Activated CD8-positive, alpha-beta T cell treated with anti-CD3 and anti-CD28 coated beads for 36 hours (primary cell): ENCODE measurements at regions not wholly inside any gene's neighbourhood (a gene's known extent, or its start where the extent isn't known, plus 50 kb on each side); places are given as distances from the start of the nearest gene placed in this dataset.

ENCODE experiments used
- ATAC-seq: fragments of 200-7000 bp; cut with Tn5 transposase; one replicate; pipeline ENCODE4 v1.10.0; 2021; ENCODE audit warnings: mild to moderate bottlenecking, moderate library complexity
- CTCF ChIA-PET: fragments of 350-600 bp; sonication (Branson Sonifier 250); formaldehyde crosslinking; loops from one replicate; lab custom pipeline; 2021; ENCODE audit warnings: antibody characterized with exemption; lab: Charles Lee
- POLR2A ChIA-PET: fragments of 350-600 bp; sonication (Branson Sonifier 250); formaldehyde crosslinking; loops from one replicate; lab custom pipeline; 2021; ENCODE audit warnings: antibody characterized with exemption; lab: Charles Lee
- DNase-seq: peaks from one replicate; pipeline ENCODE4 v3.0.0-alpha.2; 2020
- H3K27ac Mint-ChIP-seq: one replicate; pipeline ENCODE4 v1.8.0; 2021; ENCODE audit warnings: mild to moderate bottlenecking, mixed read lengths
- H3K27me3 Mint-ChIP-seq: one replicate; pipeline ENCODE4 v1.8.0; 2021; ENCODE audit warnings: mixed read lengths
- H3K36me3 Mint-ChIP-seq: one replicate; pipeline ENCODE4 v1.8.0; 2021; ENCODE audit warnings: low read depth, mixed read lengths
- H3K4me1 Mint-ChIP-seq: one replicate; pipeline ENCODE4 v1.8.0; 2021; ENCODE audit warnings: low read depth, mixed read lengths
- H3K4me3 Mint-ChIP-seq: one replicate; pipeline ENCODE4 v1.8.0; 2021; ENCODE audit warnings: mild to moderate bottlenecking, moderate library complexity, mixed read lengths
- H3K9me3 Mint-ChIP-seq: one replicate; pipeline ENCODE4 v1.8.0; 2021; ENCODE audit warnings: mixed read lengths
- intact Hi-C: fragments of 100-400 bp; cut with micrococcal nuclease; formaldehyde crosslinking; loops from one replicate; pipeline ENCODE4 v1.10.0; 2022
- TF ChIP-seq, protein P1 (sequence below): fragments of 200-600 bp; IDR thresholded peaks from one replicate; pipeline ENCODE4 v1.8.0; 2022; ENCODE audit warnings: antibody characterized with exemption, mild to moderate bottlenecking

DNA sequence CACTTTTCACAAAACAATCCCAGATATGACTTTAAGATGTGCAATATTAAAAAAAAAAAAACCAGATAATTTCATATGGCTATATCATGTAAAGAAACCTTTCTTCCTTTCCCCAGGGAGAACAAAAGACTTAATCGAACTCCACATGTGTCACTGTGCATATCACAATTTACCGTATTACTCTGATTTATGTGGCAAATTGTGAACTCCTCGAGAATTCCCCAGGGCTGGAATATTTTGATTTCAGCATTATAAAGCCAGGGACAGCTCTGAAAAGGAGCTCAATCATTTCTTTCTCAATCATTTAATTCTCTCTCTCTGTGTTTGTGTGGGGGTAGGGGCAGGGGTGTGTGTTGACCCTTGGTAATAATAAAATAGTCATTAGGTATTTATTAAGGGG lies 165.8 kb downstream of the TDRD15 start:
- Mint-ChIP-seq H3K9me3 (no peaks in the 10 kb centered on the region), H3K4me3 (no peak overlapping the region), H3K4me1 (no peaks in the 10 kb centered on the region), H3K27me3 (no peaks in the 10 kb centered on the region), H3K27ac (no peak overlapping the region), H3K36me3 (no peaks in the 10 kb centered on the region)
- DNase-seq, result no peak
- TF ChIP-seq, protein P1, sequence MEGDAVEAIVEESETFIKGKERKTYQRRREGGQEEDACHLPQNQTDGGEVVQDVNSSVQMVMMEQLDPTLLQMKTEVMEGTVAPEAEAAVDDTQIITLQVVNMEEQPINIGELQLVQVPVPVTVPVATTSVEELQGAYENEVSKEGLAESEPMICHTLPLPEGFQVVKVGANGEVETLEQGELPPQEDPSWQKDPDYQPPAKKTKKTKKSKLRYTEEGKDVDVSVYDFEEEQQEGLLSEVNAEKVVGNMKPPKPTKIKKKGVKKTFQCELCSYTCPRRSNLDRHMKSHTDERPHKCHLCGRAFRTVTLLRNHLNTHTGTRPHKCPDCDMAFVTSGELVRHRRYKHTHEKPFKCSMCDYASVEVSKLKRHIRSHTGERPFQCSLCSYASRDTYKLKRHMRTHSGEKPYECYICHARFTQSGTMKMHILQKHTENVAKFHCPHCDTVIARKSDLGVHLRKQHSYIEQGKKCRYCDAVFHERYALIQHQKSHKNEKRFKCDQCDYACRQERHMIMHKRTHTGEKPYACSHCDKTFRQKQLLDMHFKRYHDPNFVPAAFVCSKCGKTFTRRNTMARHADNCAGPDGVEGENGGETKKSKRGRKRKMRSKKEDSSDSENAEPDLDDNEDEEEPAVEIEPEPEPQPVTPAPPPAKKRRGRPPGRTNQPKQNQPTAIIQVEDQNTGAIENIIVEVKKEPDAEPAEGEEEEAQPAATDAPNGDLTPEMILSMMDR, result no peak
- ATAC-seq, result no peak
- ChIA-PET CTCF (no interaction called here), POLR2A (no interaction called here)
- intact Hi-C loops, result no loop called here

DNA sequence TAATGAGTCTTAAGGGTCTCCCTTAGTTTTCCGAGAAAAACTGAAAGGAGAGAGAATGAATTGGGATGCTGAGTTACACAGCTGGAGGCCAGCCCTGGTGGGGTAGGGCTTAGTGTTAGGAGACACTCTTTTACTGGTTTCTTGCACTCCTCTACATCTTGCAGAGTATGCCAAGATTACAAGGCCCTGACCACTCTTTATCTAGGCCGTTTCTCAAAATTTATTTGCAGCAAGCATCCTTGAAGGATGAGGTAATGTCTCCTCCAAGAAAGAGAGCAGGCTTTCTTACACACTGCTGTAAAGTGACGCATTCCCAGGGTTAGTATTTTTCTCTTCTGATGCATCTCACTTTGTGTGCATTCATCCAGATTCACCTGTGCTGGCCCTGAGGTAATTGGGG lies 166.2 kb downstream of the TDRD15 start:
- Mint-ChIP-seq H3K4me3 (no peak overlapping the region), H3K9me3 (no peaks in the 10 kb centered on the region), H3K27ac (no peak overlapping the region), H3K27me3 (no peaks in the 10 kb centered on the region), H3K36me3 (no peaks in the 10 kb centered on the region), H3K4me1 (no peaks in the 10 kb centered on the region)
- no peak for ATAC-seq
- no peak for DNase-seq
- ChIA-PET CTCF (no interaction called here), POLR2A (no interaction called here)
- intact Hi-C loops, result no loop called here
- TF ChIP-seq, protein P1, result no peak

DNA sequence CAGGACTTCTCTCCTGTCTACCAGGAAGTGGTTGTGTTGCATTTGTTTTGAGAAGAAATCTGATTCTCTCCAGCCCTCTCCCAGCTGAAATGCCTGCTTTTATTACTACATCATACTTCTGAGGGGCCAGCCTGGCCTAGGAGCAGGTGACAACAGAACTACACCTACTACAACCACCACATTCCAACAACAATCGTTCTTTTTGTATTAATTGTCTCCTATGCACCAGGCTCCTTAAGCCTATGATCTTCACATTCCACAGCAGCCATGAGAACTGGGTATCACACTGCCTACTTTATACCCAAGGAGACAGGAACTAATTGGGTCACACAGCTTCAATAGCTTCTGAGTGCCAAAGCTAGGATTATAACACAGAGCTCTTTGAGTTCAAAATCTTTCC lies 167.7 kb downstream of the TDRD15 start:
- CTCF ChIA-PET, result no interaction called here
- H3K27me3 Mint-ChIP-seq, result no peaks in the 10 kb centered on the region
- no peak overlapping the region for H3K27ac Mint-ChIP-seq
- H3K4me1 Mint-ChIP-seq, result no peaks in the 10 kb centered on the region
- no peak for ATAC-seq
- no peaks in the 10 kb centered on the region for H3K36me3 Mint-ChIP-seq
- POLR2A ChIA-PET, result no interaction called here
- no peaks in the 10 kb centered on the region for H3K9me3 Mint-ChIP-seq
- intact Hi-C loops, result no loop called here
- DNase-seq, result no peak
- TF ChIP-seq, protein P1, result no peak
- no peak overlapping the region for H3K4me3 Mint-ChIP-seq

DNA sequence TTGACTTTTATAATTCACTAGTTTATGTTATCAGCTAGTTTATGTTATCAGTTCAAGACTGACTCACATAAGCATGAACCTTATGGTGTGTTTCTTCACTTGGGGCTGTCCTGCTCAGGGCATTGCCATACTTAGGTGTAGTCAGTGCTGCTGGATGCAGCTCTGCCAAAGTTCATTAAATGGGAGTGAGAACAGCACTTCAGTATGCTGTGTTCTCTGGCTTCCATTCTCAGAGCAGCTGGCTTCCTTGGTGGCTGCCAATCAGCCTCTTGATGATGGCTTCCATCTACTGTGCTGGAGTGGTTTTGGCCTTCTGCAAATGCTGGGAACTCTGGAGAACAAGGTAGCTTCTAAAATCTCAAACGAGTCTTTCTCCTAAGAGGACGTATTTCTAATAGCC lies 170.7 kb downstream of the TDRD15 start:
- ChIA-PET CTCF (interaction anchor here (1.0 to 2.3 kb wide), 2 partner anchors 17 to 23 kb away, joined by 3 to 6 read pairs; no protein-coding TSS in a partner anchor), POLR2A (no interaction called here)
- intact Hi-C loops, result no loop called here
- TF ChIP-seq, protein P1, result no peak
- DNase-seq (no peak), ATAC-seq (no peak)
- Mint-ChIP-seq H3K4me3 (no peak overlapping the region), H3K9me3 (no peaks in the 10 kb centered on the region), H3K4me1 (no peaks in the 10 kb centered on the region), H3K36me3 (no peaks in the 10 kb centered on the region), H3K27ac (no peak overlapping the region), H3K27me3 (no peaks in the 10 kb centered on the region)

DNA sequence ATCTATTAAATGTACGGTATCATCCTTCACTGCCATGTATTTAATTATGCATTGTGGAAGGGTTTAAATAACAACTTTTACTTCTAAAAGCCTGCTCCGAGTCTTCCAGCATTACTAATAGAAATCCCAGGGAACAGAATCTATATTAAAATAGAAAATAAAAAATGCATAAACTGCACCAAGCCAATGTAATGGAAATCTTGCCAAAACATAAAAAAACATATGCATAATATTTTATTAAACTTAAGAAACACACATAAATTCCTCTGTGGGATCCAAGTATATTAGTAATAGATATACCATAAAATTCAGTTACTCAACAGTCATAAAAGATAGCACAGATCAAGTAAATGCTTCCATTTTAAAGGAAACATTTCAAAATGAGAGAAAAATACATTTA lies 175.6 kb downstream of the TDRD15 start:
- Mint-ChIP-seq H3K4me3 (no peak overlapping the region), H3K27ac (no peak overlapping the region), H3K36me3 (no peaks in the 10 kb centered on the region), H3K9me3 (no peaks in the 10 kb centered on the region), H3K27me3 (no peaks in the 10 kb centered on the region), H3K4me1 (no peaks in the 10 kb centered on the region)
- intact Hi-C loops, result no loop called here
- CTCF ChIA-PET, result no interaction called here
- no peak for DNase-seq
- POLR2A ChIA-PET, result no interaction called here
- TF ChIP-seq, protein P1, result no peak
- ATAC-seq, result no peak
